ENCODE measurements at regions not wholly inside any gene's neighbourhood (a gene's known extent, or its start where the extent isn't known, plus 50 kb on each side); places are given as distances from the start of the nearest gene placed in this dataset.
"Not testable (repeated sequence)": the region's sequence is repeated elsewhere in the genome, so short reads cannot be mapped to it uniquely, and the experiment has no call there.

GRCh38 chr20:48377940-48378339 is 449.9 kb downstream of the PREX1 start:
- no peak for DNase-seq

- no peak for DNase-seq
These were observed 452.0 kb downstream of the PREX1 start for GRCh38 chr20:48375804-48376203.

GRCh38 chr20:48374991-48375595 is 452.7 kb downstream of the PREX1 start:
- no peak for DNase-seq

- peak; percentile 30 to 64 for DNase-seq
These were observed 453.5 kb downstream of the PREX1 start for GRCh38 chr20:48374031-48374907.

GRCh38 chr20:48373555-48373934 is 454.3 kb downstream of the PREX1 start:
- DNase-seq = no peak

- not testable (repeated sequence) for DNase-seq
These were observed 454.8 kb downstream of the PREX1 start for GRCh38 chr20:48372851-48373554.

GRCh38 chr20:48371211-48371610 is 456.6 kb downstream of the PREX1 start:
- peak in 1 of 2 experiments; percentile 8 for DNase-seq

- peak in 1 of 2 experiments; percentile 15 for DNase-seq
These were observed 459.2 kb downstream of the PREX1 start for GRCh38 chr20:48368580-48369021.

- DNase-seq = not testable (repeated sequence)
These were observed 460.0 kb downstream of the PREX1 start for GRCh38 chr20:48367541-48368358.

- DNase-seq = no peak
These were observed 461.6 kb downstream of the PREX1 start for GRCh38 chr20:48366230-48366629.

- DNase-seq = no peak
These were observed 462.9 kb downstream of the PREX1 start for GRCh38 chr20:48364688-48365421.

- DNase-seq = no peak
These were observed 463.7 kb downstream of the PREX1 start for GRCh38 chr20:48364055-48364454.

- no peak for DNase-seq
These were observed 467.3 kb downstream of the PREX1 start for GRCh38 chr20:48360342-48360975.

GRCh38 chr20:48359692-48360341 is 468.0 kb downstream of the PREX1 start:
- no peak for DNase-seq

- DNase-seq = not testable (repeated sequence)
These were observed 468.8 kb downstream of the PREX1 start for GRCh38 chr20:48359055-48359390.

- DNase-seq = no peak
These were observed 469.4 kb downstream of the PREX1 start for GRCh38 chr20:48358176-48359054.

GRCh38 chr20:48357714-48358113 is 470.1 kb downstream of the PREX1 start:
- DNase-seq = no peak

- DNase-seq = no peak
These were observed 472.9 kb downstream of the PREX1 start for GRCh38 chr20:48354903-48355302.

- DNase-seq = no peak
These were observed 473.4 kb downstream of the PREX1 start for GRCh38 chr20:48354320-48354876.

GRCh38 chr20:48352628-48353027 is 475.2 kb downstream of the PREX1 start:
- no peak for DNase-seq

All from NCI-H524 (cell line).